ENCODE measurements at regions not wholly inside any gene's neighbourhood (a gene's known extent, or its start where the extent isn't known, plus 50 kb on each side); places are given as distances from the start of the nearest gene placed in this dataset.

DNA sequence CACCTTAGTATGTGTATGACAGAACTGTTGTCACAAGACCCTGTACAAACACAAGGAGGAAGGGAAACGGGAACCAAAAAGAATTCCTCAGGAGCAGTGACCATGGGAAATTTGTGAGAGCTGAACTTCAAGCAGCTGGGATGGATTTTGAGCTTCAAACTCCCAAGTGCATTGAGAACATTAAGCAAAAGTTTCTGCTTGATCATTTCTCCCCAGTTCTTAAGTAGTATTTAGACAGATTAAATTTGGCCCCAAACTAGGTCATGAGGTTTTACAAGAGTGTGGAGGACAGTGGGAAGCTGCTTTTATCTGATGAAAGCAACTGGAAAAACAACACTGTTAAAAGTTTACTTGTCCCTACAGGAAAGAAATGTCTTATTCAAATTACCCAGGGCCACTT lies 206.0 kb upstream of the DCN start:
- Histone ChIP-seq H3K27ac (replicated peaks) (peak overlapping the region; percentile 60), H3K36me3 (no peaks in the 10 kb centered on the region), H3K4me3 (no peak overlapping the region), H3K27me3 (ENCODE audit: low read depth) (no peaks in the 10 kb centered on the region), H3K4me1 (peaks cover 6% of the 10 kb centered on the region), H3K9me3 (replicated peaks) (peaks cover 20% of the 10 kb centered on the region)
- no peak for DNase-seq
- intact Hi-C loops (cut with micrococcal nuclease): loop anchor here (10.0 kb wide), 2 partner anchors 746 to 1256 kb away; no protein-coding TSS in a partner anchor
- TF ChIP-seq CTCF (IDR thresholded peaks at IDR 0.05; ENCODE audit: borderline replicate concordance): no peak

- H3K27me3 ChIP-seq (ENCODE audit: low read depth): no peaks in the 10 kb centered on the region
- no peaks in the 10 kb centered on the region for H3K36me3 ChIP-seq
- H3K4me3 ChIP-seq: no peak overlapping the region
- peaks cover 19% of the 10 kb centered on the region for H3K9me3 ChIP-seq (replicated peaks)
- peak overlapping the region; percentile 60 for H3K27ac ChIP-seq (replicated peaks)
- intact Hi-C loops (cut with micrococcal nuclease): loop anchor here (10.0 kb wide), 2 partner anchors 747 to 1257 kb away; no protein-coding TSS in a partner anchor
- H3K4me1 ChIP-seq: peaks cover 6% of the 10 kb centered on the region
- DNase-seq: no peak
- no peak for TF ChIP-seq CTCF (IDR thresholded peaks at IDR 0.05; ENCODE audit: borderline replicate concordance)
These were observed 205.0 kb upstream of the DCN start for GRCh38 chr12:91387461-91388134.

GRCh38 chr12:91384806-91385205 lies 202.2 kb upstream of the DCN start:
- peaks cover 3% of the 10 kb centered on the region for H3K9me3 ChIP-seq (replicated peaks)
- no peak overlapping the region for H3K27ac ChIP-seq (replicated peaks)
- no peaks in the 10 kb centered on the region for H3K36me3 ChIP-seq
- no peak for TF ChIP-seq CTCF (IDR thresholded peaks at IDR 0.05; ENCODE audit: borderline replicate concordance)
- H3K27me3 ChIP-seq (ENCODE audit: low read depth): no peaks in the 10 kb centered on the region
- peaks cover 6% of the 10 kb centered on the region for H3K4me1 ChIP-seq
- H3K4me3 ChIP-seq: no peak overlapping the region
- DNase-seq: no peak
- intact Hi-C loops (cut with micrococcal nuclease): loop anchor here (5.0 to 10.0 kb wide), 3 partner anchors 750 to 1260 kb away; no protein-coding TSS in a partner anchor

DNA sequence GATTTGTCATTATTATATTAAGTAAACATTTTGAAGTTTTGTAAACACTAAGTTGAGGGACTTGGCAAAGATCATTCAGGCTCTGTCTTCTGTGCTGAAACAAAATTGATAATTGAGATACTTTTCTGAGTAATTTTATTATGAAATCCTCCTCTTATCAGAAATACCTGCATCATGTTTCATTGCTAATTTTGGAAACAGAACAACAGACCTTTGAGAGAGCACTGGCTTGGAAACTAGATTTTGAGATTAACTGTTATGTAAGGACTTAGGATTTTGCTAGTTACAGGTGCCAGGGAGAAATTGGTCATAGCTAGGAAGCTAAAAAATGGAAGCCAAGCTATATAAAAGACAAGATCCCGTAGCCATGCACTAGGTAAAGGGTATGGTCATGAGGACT lies 201.7 kb upstream of the DCN start:
- Histone ChIP-seq H3K27me3 (ENCODE audit: low read depth) (no peaks in the 10 kb centered on the region), H3K4me1 (peaks cover 6% of the 10 kb centered on the region), H3K36me3 (no peaks in the 10 kb centered on the region), H3K4me3 (no peak overlapping the region), H3K27ac (replicated peaks) (no peak overlapping the region), H3K9me3 (replicated peaks) (no peaks in the 10 kb centered on the region)
- DNase-seq: no peak
- TF ChIP-seq CTCF (IDR thresholded peaks at IDR 0.05; ENCODE audit: borderline replicate concordance): no peak
- intact Hi-C loops (cut with micrococcal nuclease): loop anchor here (5.0 to 10.0 kb wide), 3 partner anchors 750 to 1260 kb away; no protein-coding TSS in a partner anchor

- H3K27me3 ChIP-seq (ENCODE audit: low read depth): no peaks in the 10 kb centered on the region
- no peak for TF ChIP-seq CTCF (IDR thresholded peaks at IDR 0.05; ENCODE audit: borderline replicate concordance)
- H3K27ac ChIP-seq (replicated peaks): no peak overlapping the region
- no peak for DNase-seq
- H3K4me3 ChIP-seq: no peak overlapping the region
- H3K4me1 ChIP-seq: peaks cover 5% of the 10 kb centered on the region
- H3K9me3 ChIP-seq (replicated peaks): no peaks in the 10 kb centered on the region
- H3K36me3 ChIP-seq: no peaks in the 10 kb centered on the region
- intact Hi-C loops (cut with micrococcal nuclease): loop anchor here (5.0 to 10.0 kb wide), 3 partner anchors 752 to 1262 kb away; no protein-coding TSS in a partner anchor
These were observed 200.5 kb upstream of the DCN start for GRCh38 chr12:91383099-91383498.

All from left ventricle myocardium inferior (tissue), 1 donor.